ENCODE measurements at regions not wholly inside any gene's neighbourhood (a gene's known extent, or its start where the extent isn't known, plus 50 kb on each side); places are given as distances from the start of the nearest gene placed in this dataset.

GRCh38 chr20:24814556-24815195 lies 134.4 kb upstream of the CST7 start:
- Histone ChIP-seq H3K4me3 (ENCODE audit: low read depth, low read length) (no peak overlapping the region), H3K27ac (no peak overlapping the region), H3K36me3 (no peaks in the 10 kb centered on the region), H3K9me3 (ENCODE audit: severe bottlenecking) (no peaks in the 10 kb centered on the region), H3K27me3 (ENCODE audit: insufficient read depth, low read depth, severe bottlenecking) (no peaks in the 10 kb centered on the region)
- no peak for TF ChIP-seq CTCF (IDR thresholded peaks at IDR 0.05; ENCODE audit: low read depth, low read length)
- DNase-seq: no peak

- no peaks in the 10 kb centered on the region for H3K27me3 ChIP-seq (ENCODE audit: insufficient read depth, low read depth, severe bottlenecking)
- no peak overlapping the region for H3K4me3 ChIP-seq (ENCODE audit: low read depth, low read length)
- TF ChIP-seq CTCF (IDR thresholded peaks at IDR 0.05; ENCODE audit: low read depth, low read length): no peak
- no peaks in the 10 kb centered on the region for H3K36me3 ChIP-seq
- no peak for DNase-seq
- no peak overlapping the region for H3K27ac ChIP-seq
- no peaks in the 10 kb centered on the region for H3K9me3 ChIP-seq (ENCODE audit: severe bottlenecking)
Observed at GRCh38 chr20:24815196-24815815, 133.8 kb upstream of the CST7 start.

GRCh38 chr20:24815931-24816330 lies 133.1 kb upstream of the CST7 start:
- Histone ChIP-seq H3K9me3 (ENCODE audit: severe bottlenecking) (no peaks in the 10 kb centered on the region), H3K27ac (no peak overlapping the region), H3K27me3 (ENCODE audit: insufficient read depth, low read depth, severe bottlenecking) (no peaks in the 10 kb centered on the region), H3K36me3 (no peaks in the 10 kb centered on the region), H3K4me3 (ENCODE audit: low read depth, low read length) (no peak overlapping the region)
- DNase-seq: no peak
- no peak for TF ChIP-seq CTCF (IDR thresholded peaks at IDR 0.05; ENCODE audit: low read depth, low read length)

GRCh38 chr20:24816431-24816830 lies 132.6 kb upstream of the CST7 start:
- no peak for DNase-seq
- Histone ChIP-seq H3K27me3 (ENCODE audit: insufficient read depth, low read depth, severe bottlenecking) (no peaks in the 10 kb centered on the region), H3K4me3 (ENCODE audit: low read depth, low read length) (no peak overlapping the region), H3K9me3 (ENCODE audit: severe bottlenecking) (no peaks in the 10 kb centered on the region), H3K27ac (no peak overlapping the region), H3K36me3 (no peaks in the 10 kb centered on the region)
- no peak for TF ChIP-seq CTCF (IDR thresholded peaks at IDR 0.05; ENCODE audit: low read depth, low read length)

- Histone ChIP-seq H3K27me3 (ENCODE audit: insufficient read depth, low read depth, severe bottlenecking) (no peaks in the 10 kb centered on the region), H3K9me3 (ENCODE audit: severe bottlenecking) (no peaks in the 10 kb centered on the region), H3K36me3 (no peaks in the 10 kb centered on the region), H3K27ac (no peak overlapping the region), H3K4me3 (ENCODE audit: low read depth, low read length) (no peak overlapping the region)
- no peak for TF ChIP-seq CTCF (IDR thresholded peaks at IDR 0.05; ENCODE audit: low read depth, low read length)
- no peak for DNase-seq
Observed at GRCh38 chr20:24816907-24817306, 132.2 kb upstream of the CST7 start.

GRCh38 chr20:24817351-24817750 lies 131.7 kb upstream of the CST7 start:
- H3K27ac ChIP-seq: no peak overlapping the region
- H3K27me3 ChIP-seq (ENCODE audit: insufficient read depth, low read depth, severe bottlenecking): no peaks in the 10 kb centered on the region
- H3K36me3 ChIP-seq: no peaks in the 10 kb centered on the region
- no peaks in the 10 kb centered on the region for H3K9me3 ChIP-seq (ENCODE audit: severe bottlenecking)
- no peak for TF ChIP-seq CTCF (IDR thresholded peaks at IDR 0.05; ENCODE audit: low read depth, low read length)
- H3K4me3 ChIP-seq (ENCODE audit: low read depth, low read length): no peak overlapping the region
- no peak for DNase-seq

Measured in WERI-Rb-1 (cell line).